Esophagus squamous epithelium (tissue), 4 donors: ENCODE measurements at regions not wholly inside any gene's neighbourhood (a gene's known extent, or its start where the extent isn't known, plus 50 kb on each side); places are given as distances from the start of the nearest gene placed in this dataset.

ENCODE experiments used
- POLR2A ChIP-seq, 4 donors: fragments of 450-650 bp; IDR thresholded peaks; one replicate each; pipeline ENCODE4 v1.6.1; 2017; ENCODE audit warnings: antibody characterized with exemption in 4 of 4, mild to moderate bottlenecking in 4 of 4, moderate library complexity in 3 of 4
- TF ChIP-seq, protein P1 (sequence below), 6 experiments: fragments of 450-650 bp in 4 of 6; fragments of 200-600 bp in 2 of 6; sonication (generic) in 2 of 6; IDR thresholded peaks; one replicate each; pipeline ENCODE4 v1.5.1; 2016 to 2019; ENCODE audit warnings: antibody characterized with exemption in 6 of 6, mild to moderate bottlenecking in 4 of 6, moderate library complexity in 4 of 6

- TF ChIP-seq, protein P1, sequence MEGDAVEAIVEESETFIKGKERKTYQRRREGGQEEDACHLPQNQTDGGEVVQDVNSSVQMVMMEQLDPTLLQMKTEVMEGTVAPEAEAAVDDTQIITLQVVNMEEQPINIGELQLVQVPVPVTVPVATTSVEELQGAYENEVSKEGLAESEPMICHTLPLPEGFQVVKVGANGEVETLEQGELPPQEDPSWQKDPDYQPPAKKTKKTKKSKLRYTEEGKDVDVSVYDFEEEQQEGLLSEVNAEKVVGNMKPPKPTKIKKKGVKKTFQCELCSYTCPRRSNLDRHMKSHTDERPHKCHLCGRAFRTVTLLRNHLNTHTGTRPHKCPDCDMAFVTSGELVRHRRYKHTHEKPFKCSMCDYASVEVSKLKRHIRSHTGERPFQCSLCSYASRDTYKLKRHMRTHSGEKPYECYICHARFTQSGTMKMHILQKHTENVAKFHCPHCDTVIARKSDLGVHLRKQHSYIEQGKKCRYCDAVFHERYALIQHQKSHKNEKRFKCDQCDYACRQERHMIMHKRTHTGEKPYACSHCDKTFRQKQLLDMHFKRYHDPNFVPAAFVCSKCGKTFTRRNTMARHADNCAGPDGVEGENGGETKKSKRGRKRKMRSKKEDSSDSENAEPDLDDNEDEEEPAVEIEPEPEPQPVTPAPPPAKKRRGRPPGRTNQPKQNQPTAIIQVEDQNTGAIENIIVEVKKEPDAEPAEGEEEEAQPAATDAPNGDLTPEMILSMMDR (IDR thresholded peaks at IDR 0.05): no peak
- TF ChIP-seq POLR2A (IDR thresholded peaks at IDR 0.05): no peak
Observed at GRCh38 chr7:131972251-131972650, 415.8 kb upstream of the PODXL start.
